ENCODE measurements at regions not wholly inside any gene's neighbourhood (a gene's known extent, or its start where the extent isn't known, plus 50 kb on each side); places are given as distances from the start of the nearest gene placed in this dataset.

DNA sequence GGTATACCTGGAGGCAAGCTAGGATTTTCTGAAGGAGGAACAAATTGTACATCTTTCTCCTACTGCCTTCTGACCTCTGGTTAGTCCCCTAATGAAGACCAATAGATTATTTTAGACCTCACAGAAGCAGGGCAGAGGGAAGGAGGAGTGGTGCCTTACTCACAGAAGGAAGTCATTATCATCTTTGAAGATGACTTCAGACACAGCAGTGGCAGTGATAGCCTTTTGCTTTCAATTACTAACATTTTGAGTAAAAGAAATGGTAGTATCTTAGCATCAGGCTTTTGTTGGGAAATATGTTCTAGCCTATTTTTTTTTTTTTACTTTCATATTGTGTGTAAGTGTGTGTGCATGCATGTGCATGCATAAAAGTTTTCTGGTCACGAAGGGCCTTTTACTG, 164.2 kb upstream of the PLN start:
- H3K4me3 ChIP-seq (ENCODE audit: low read depth, low read length) = no peak overlapping the region
- TF ChIP-seq, protein P1, sequence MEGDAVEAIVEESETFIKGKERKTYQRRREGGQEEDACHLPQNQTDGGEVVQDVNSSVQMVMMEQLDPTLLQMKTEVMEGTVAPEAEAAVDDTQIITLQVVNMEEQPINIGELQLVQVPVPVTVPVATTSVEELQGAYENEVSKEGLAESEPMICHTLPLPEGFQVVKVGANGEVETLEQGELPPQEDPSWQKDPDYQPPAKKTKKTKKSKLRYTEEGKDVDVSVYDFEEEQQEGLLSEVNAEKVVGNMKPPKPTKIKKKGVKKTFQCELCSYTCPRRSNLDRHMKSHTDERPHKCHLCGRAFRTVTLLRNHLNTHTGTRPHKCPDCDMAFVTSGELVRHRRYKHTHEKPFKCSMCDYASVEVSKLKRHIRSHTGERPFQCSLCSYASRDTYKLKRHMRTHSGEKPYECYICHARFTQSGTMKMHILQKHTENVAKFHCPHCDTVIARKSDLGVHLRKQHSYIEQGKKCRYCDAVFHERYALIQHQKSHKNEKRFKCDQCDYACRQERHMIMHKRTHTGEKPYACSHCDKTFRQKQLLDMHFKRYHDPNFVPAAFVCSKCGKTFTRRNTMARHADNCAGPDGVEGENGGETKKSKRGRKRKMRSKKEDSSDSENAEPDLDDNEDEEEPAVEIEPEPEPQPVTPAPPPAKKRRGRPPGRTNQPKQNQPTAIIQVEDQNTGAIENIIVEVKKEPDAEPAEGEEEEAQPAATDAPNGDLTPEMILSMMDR (IDR thresholded peaks at IDR 0.05; ENCODE audit: borderline replicate concordance, insufficient read depth, low read depth, low read length) = no peak

DNA sequence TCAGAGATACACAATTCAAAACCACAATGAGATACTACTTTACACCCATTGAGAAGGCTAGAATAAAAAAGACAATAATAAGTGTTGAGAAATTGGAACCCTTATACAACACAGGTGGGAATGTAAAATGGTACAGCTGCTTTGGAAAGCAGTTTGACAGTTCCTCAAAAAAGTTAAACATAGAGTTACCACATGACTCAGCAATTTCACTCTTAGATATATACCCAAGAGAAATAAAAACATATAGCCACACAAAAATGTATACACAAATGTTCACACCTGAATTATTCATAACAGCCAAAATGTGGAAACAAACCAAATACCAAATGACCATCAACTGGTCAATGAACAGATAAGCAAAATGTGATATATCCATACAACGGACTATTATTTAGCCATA, 161.1 kb upstream of the PLN start:
- no peak overlapping the region for H3K4me3 ChIP-seq (ENCODE audit: low read depth, low read length)
- TF ChIP-seq, protein P1 (IDR thresholded peaks at IDR 0.05; ENCODE audit: borderline replicate concordance, insufficient read depth, low read depth, low read length) = no peak

DNA sequence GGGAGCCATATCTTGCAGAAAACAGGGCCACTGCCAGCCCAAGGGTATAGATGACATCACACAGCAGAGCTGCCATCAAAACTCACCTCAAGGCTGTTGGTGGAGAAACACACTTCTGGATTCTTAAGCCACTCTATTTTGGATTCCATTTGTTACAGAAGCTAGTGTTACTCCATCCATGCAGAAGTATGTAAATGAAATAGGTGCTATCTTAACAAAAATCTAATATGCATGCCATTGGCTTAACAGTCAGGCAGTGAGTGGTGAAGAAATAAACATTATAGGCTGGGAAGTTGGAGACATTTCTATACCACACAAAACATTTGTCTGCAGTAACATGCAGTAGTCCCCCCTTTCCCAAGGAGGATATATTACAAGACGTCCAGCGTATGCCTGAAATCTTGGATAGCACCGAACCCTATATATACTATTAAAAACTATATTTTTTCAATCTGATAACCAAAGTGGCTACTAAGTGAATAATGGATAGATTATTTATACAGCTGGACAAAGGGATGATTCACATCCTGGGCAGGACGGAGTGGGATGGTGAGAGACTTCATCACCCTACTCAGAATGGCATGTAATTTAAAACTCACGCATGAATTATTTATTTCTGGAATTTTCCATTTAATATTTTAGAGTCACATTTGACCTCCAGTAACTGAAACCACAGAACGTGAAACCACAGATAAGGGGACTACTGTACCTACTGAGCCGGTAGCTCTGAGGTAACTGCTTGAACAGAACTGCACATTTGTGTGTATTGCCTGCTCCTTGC, 160.0 kb upstream of the PLN start:
- TF ChIP-seq, protein P1 (IDR thresholded peaks at IDR 0.05; ENCODE audit: borderline replicate concordance, insufficient read depth, low read depth, low read length) = no peak
- no peak overlapping the region for H3K4me3 ChIP-seq (ENCODE audit: low read depth, low read length)

DNA sequence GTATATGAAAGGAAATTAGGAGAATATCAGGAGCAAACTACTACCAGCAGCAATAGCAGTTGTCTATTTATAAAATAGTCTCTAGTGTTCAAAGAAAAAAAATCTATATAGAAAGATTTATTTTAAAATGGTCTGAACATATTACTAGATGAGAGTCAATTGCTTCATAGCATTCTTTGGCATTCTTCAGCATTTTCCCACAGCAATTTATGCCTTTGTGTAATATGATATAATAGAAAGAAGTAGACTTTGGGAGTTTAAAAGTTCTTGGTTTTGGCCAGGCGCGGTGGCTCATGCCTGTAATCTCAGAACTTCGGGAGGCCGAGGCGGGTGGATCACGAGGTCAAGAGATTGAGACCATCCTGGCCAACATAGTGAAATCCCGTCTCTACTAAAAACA, 157.0 kb upstream of the PLN start:
- TF ChIP-seq, protein P1 (IDR thresholded peaks at IDR 0.05; ENCODE audit: borderline replicate concordance, insufficient read depth, low read depth, low read length) = no peak
- no peak overlapping the region for H3K4me3 ChIP-seq (ENCODE audit: low read depth, low read length)

DNA sequence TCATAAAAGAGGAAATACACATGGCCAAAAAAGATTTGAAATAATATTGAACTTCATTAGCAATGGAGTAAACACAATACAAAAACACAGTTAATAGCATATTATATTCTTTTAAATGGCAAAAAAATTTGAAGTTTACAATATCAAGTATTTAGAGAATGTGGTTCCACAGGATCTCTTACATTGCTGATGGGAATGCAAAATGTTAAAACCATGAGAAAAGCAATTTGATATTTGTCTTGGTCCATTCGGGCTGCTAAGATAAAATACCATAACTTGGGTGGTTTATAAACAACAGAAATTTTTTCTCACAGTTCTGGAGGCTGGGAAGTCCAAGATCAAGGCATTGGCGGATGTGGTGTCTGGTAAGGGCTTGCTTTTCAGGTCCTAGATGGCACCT, 154.0 kb upstream of the PLN start:
- TF ChIP-seq, protein P1 (IDR thresholded peaks at IDR 0.05; ENCODE audit: borderline replicate concordance, insufficient read depth, low read depth, low read length) = no peak
- H3K4me3 ChIP-seq (ENCODE audit: low read depth, low read length) = no peak overlapping the region

DNA sequence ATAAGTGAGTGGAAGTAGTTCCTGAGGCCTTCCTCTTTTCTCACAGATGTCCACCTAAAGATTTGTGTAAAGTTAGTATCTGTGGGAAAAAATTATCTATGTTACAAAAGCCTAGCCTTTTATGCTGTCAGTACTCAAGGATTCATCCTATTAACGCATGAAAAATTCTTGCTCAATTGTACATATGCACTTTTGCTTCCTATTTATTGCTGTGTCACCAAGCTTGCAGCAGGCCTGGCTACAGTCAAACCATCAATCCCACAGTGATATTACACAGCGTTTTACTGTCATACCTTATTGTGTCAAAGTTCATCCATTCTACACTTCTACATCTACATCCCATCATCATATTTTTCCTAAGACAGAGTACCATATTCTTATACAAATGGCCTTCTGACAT, 151.1 kb upstream of the PLN start:
- H3K4me3 ChIP-seq (ENCODE audit: low read depth, low read length) = no peak overlapping the region
- TF ChIP-seq, protein P1 (IDR thresholded peaks at IDR 0.05; ENCODE audit: borderline replicate concordance, insufficient read depth, low read depth, low read length) = no peak
